ENCODE measurements at regions not wholly inside any gene's neighbourhood (a gene's known extent, or its start where the extent isn't known, plus 50 kb on each side); places are given as distances from the start of the nearest gene placed in this dataset.
"Not testable (repeated sequence)": the region's sequence is repeated elsewhere in the genome, so short reads cannot be mapped to it uniquely, and the experiment has no call there.

DNA sequence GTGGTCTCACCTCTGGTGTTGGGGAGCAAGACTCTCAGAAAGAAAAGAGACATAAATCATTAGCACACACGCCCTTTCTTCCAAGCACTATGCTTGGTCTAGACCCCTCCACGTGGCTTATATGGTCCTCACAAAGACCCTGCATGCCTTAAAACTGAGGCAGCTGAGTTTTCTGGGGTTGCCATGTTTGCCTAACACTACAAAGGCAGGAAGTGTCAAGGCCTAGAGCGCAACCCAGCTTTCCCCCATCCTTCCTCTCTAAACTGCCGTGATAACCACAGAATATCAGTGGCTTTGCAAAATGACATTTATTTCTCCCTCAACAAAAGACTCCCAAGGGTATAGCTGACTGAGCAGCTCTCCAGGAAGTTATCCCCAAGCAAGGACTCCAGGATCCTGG is 146.5 kb upstream of the TOP1 start:
- no peak for DNase-seq (ENCODE audit: low read depth)
- TF ChIP-seq, protein P1, sequence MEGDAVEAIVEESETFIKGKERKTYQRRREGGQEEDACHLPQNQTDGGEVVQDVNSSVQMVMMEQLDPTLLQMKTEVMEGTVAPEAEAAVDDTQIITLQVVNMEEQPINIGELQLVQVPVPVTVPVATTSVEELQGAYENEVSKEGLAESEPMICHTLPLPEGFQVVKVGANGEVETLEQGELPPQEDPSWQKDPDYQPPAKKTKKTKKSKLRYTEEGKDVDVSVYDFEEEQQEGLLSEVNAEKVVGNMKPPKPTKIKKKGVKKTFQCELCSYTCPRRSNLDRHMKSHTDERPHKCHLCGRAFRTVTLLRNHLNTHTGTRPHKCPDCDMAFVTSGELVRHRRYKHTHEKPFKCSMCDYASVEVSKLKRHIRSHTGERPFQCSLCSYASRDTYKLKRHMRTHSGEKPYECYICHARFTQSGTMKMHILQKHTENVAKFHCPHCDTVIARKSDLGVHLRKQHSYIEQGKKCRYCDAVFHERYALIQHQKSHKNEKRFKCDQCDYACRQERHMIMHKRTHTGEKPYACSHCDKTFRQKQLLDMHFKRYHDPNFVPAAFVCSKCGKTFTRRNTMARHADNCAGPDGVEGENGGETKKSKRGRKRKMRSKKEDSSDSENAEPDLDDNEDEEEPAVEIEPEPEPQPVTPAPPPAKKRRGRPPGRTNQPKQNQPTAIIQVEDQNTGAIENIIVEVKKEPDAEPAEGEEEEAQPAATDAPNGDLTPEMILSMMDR (conservative IDR thresholded peaks at IDR 0.05; ENCODE audit: low read depth, low read length): no peak
- no peak overlapping the region for H3K4me3 ChIP-seq (ENCODE audit: low read depth, low read length)

DNA sequence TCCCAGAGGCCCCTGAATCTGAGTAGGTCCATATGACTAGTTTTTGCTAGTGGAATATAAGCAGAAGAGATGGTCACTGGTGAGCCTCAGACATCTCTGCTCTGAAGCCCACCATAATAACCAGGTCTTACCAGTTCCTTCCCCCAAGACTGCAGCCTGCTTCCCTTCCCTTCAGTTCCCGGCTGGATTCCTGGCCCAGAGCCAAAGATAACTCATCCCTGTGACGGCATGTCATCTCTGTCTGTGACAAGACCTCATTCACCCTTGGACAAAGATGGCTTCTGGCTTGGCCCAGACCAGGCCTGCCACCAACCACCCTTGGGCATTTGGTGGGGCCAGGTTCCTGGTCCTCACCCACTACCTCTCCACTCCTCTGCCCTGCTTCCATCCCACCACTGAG is 145.5 kb upstream of the TOP1 start:
- no peak overlapping the region for H3K4me3 ChIP-seq (ENCODE audit: low read depth, low read length)
- no peak for DNase-seq (ENCODE audit: low read depth)
- TF ChIP-seq, protein P1 (conservative IDR thresholded peaks at IDR 0.05; ENCODE audit: low read depth, low read length): no peak

DNA sequence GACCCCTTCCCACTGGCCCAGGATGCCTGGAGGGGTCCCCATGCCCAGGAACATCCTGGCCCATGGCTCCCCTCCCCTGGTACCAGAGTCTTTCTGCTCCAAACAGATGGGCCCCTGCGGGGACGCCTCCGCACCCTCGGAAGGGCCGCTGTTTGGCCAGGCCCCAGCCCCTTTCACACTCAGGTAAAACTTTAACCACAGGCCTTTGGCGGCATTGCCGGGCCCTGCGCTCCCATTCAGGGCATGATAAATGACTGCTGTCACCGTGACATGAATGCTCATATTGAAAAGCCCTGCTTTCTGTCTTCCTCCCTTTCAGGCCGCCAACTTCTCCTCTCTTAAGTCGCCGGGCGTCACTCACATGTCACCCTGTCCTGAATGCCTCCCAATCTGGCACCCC is 141.5 kb upstream of the TOP1 start:
- no peak overlapping the region for H3K4me3 ChIP-seq (ENCODE audit: low read depth, low read length)
- TF ChIP-seq, protein P1 (conservative IDR thresholded peaks at IDR 0.05; ENCODE audit: low read depth, low read length): no peak
- DNase-seq (ENCODE audit: low read depth): no peak

DNA sequence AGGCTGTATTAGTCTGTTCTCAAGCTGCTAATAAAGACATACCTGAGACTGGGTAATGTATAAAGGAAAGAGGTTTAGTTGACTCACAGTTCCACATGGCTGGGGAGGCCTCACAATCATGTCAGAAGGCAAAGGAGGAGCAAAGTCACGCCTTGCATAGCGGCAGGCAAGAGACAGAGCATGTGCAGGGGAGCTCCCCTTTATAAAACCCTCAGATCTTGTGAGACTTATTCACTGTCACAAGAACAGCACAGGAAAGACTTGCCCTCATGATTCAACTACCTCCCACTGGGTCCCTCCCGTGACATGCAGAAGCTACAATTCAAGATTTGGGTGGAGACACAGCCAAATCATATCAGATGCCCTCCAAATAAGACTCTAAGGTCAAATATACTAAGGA is 139.4 kb upstream of the TOP1 start:
- not testable (repeated sequence) for H3K4me3 ChIP-seq (ENCODE audit: low read depth, low read length)
- peak; percentile 47 for DNase-seq (ENCODE audit: low read depth)

DNA sequence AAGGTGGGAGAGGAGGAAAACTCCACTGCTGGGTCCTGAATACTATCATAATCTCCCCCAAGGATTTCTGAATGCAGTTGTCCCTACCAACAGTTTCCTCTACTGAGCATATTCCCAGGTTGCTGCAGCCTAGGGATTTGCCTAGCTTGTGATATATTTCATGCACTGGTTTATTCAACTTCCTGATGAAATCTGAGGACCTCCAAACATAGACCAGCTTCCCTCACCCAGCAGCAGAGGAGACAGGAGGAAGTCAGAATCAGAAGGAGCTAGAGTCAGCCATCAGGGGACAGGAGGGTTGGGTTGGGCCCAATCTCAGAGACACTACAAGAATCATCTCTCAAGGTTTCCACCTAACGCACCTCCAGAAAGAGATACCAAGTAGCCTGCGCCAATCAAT is 138.4 kb upstream of the TOP1 start:
- TF ChIP-seq, protein P1 (conservative IDR thresholded peaks at IDR 0.05; ENCODE audit: low read depth, low read length): no peak
- no peak overlapping the region for H3K4me3 ChIP-seq (ENCODE audit: low read depth, low read length)
- DNase-seq (ENCODE audit: low read depth): no peak

DNA sequence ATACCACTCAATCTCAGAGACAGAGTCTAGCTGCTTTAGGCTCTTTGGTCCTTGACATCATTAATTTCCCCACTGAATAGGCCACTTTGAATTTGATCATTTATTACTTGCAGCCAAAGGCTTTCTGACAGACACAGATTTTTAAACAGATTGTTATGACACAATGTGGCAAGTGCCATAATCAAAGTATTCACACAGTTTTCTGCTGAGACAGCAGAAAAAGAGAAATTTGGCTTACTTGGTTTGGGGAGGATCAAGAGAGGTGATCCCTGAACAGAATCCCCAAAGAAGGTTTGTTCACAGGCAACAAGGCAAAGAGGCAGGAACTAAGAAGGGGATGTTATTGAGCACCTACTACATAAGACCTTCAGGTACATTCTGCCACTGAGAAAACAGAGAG is 138.0 kb upstream of the TOP1 start:
- no peak for DNase-seq (ENCODE audit: low read depth)
- TF ChIP-seq, protein P1 (conservative IDR thresholded peaks at IDR 0.05; ENCODE audit: low read depth, low read length): no peak
- no peak overlapping the region for H3K4me3 ChIP-seq (ENCODE audit: low read depth, low read length)

DNA sequence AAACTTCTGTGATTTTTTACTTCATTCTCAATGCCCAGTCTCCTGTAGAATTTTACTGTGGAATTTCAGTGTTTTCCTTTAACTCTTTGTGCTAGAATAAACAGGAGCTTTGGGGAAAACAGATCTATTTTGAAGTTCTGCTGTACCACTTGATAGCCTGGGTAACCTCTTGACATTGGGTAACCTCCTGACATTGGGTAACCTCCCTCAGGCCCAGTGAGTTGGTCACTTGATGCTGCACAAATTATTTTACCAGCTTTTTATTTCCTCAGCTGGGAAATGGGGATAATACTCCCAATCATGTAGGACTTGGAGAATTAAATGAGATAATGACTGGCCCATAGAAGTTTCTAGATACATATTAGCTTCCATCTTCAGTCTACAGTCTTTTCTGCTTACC is 137.3 kb upstream of the TOP1 start:
- TF ChIP-seq, protein P1 (conservative IDR thresholded peaks at IDR 0.05; ENCODE audit: low read depth, low read length): no peak
- no peak for DNase-seq (ENCODE audit: low read depth)
- H3K4me3 ChIP-seq (ENCODE audit: low read depth, low read length): no peak overlapping the region

DNA sequence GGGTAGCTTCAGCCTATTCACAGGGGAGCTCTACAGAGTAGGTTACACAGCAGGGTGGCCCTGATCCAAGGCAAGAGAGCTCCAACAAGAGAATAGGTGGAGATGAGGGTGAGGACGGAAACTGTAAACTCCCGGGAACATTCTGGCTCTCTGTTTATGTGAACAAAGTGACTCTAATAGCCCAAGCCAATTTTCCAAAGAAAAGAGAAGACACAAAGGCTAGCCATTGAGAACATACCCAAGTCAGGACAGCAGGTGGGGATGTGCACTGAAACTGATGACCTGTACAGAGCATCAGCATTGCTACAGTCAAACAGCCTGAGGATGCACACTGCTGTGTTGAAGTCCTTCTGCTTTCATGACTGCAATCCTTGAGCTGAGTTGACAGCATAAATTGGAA is 136.0 kb upstream of the TOP1 start:
- TF ChIP-seq, protein P1 (conservative IDR thresholded peaks at IDR 0.05; ENCODE audit: low read depth, low read length): peak; percentile 12
- no peak overlapping the region for H3K4me3 ChIP-seq (ENCODE audit: low read depth, low read length)
- no peak for DNase-seq (ENCODE audit: low read depth)
